ENCODE measurements at regions not wholly inside any gene's neighbourhood (a gene's known extent, or its start where the extent isn't known, plus 50 kb on each side); places are given as distances from the start of the nearest gene placed in this dataset.

- no peak for DNase-seq (ENCODE audit: low read depth in 2 of 2)
These were observed 86.6 kb downstream of the BOD1 start for GRCh38 chr5:173529861-173530260.

- no peak for DNase-seq (ENCODE audit: low read depth in 2 of 2)
These were observed 88.8 kb downstream of the BOD1 start for GRCh38 chr5:173527671-173528070.

DNA sequence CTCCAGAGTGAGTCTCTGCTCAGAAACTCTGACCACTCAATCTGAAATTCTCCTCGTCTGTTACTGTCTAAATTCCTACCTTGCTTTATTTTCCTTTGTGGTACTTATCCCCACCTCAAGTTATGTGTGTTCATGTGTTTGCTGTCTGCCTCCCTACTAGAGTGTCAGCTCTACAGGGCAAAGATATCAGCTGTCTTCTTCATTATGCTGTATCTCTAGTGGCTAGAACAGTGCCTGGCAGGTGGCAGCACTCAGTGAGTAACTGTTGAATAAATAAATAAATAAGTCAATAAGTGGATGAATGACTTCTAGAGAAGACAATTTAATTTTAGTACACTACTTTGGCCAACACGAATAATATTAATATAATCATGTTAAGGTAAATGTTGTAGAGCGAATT is 92.3 kb downstream of the BOD1 start:
- DNase-seq (ENCODE audit: low read depth in 2 of 2) = no peak

GRCh38 chr5:173523388-173523787 is 93.1 kb downstream of the BOD1 start:
- DNase-seq (ENCODE audit: low read depth in 2 of 2) = no peak

- DNase-seq (ENCODE audit: low read depth in 2 of 2) = no peak
These were observed 93.9 kb downstream of the BOD1 start for GRCh38 chr5:173522518-173522917.

GRCh38 chr5:173518856-173519255 is 97.6 kb downstream of the BOD1 start:
- DNase-seq (ENCODE audit: low read depth in 2 of 2) = no peak

DNA sequence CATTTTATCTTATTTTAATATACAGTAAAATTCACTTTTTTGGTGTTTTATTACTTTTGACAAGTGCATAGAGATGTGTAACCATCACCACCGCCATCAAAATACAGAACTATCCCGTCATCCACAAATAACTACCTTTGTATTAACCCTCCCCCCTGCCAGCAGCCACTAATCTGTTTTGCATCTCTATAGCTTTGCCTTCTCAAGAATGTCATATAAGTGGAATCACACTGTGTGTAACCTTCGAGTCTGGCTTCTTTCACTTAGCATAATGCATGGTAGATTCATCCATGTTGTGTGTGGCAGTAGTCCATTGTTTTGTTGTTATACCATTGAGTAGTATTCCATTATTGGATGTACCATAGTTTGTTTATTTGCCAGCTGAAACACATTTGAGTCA is 98.8 kb downstream of the BOD1 start:
- no peak for DNase-seq (ENCODE audit: low read depth in 2 of 2)

- peak; percentile 45 to 53 for DNase-seq (ENCODE audit: low read depth in 2 of 2)
These were observed 100.9 kb downstream of the BOD1 start for GRCh38 chr5:173515526-173515925.

DNA sequence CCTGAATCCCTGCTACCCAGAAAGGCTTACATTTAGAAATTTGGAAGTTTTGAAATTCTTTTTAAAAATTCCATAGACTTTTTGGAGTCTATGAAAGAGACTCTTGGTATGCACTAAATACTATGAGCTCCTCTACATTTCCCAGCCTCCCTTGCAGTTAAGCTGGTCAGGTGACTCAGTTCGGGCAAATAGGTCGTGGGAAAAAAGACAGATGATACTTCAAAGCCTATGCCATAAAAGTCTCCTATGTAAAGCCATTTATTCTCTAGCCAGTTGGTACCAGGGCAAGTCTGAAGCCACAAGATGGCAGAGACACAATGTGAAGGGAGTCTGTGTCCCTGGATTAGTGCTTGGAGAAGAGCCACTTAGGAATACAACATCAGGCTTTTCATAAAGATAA is 101.8 kb downstream of the BOD1 start:
- no peak for DNase-seq (ENCODE audit: low read depth in 2 of 2)

DNA sequence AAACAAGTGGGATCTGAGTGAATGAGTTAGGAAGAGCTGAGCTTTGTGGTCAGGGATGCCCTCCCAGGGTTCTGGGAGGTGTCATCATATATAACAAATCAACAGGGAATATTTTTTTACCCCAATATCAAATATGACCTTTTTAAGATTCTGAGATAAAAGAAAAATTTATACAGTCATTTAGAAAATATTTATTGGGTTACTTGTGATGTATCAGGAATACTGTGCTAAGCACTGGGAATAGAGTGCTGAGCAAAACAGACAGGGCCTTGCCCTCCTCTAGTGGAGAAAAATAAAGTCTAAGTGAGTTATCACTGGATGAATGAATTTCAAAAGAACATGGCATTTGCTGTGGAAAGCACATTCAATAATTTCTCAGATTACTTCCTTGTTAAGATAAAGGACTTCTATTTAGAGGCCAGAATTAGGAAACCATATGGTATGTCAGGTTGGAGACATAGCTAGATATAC is 102.9 kb downstream of the BOD1 start:
- peak; percentile 47 to 51 for DNase-seq (ENCODE audit: low read depth in 2 of 2)

GRCh38 chr5:173512637-173513435 is 103.6 kb downstream of the BOD1 start:
- no peak for DNase-seq (ENCODE audit: low read depth in 2 of 2)

GRCh38 chr5:173509060-173509459 is 107.4 kb downstream of the BOD1 start:
- no peak for DNase-seq (ENCODE audit: low read depth in 2 of 2)

DNA sequence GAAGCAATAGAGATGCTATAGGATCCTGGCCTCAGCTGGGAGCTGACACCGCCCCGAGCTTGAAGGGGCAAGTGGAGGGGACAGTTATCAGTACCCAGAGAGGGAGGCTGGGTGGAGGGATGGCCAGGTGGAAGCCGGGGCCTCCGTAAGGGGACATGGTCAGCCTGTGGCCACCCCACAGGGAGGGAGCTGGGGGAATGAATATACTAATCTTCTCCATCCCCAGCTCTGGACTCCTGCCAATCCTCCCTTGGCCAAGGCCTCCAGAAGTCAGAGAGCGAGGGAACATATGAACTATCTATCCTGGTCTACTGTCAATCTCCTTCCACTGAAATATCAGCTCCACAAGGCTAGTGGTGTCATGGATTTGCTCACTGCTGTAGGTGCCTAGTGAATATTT is 109.3 kb downstream of the BOD1 start:
- DNase-seq (ENCODE audit: low read depth in 2 of 2) = no peak

- DNase-seq (ENCODE audit: low read depth in 2 of 2) = no peak
These were observed 110.8 kb downstream of the BOD1 start for GRCh38 chr5:173505634-173506033.

DNA sequence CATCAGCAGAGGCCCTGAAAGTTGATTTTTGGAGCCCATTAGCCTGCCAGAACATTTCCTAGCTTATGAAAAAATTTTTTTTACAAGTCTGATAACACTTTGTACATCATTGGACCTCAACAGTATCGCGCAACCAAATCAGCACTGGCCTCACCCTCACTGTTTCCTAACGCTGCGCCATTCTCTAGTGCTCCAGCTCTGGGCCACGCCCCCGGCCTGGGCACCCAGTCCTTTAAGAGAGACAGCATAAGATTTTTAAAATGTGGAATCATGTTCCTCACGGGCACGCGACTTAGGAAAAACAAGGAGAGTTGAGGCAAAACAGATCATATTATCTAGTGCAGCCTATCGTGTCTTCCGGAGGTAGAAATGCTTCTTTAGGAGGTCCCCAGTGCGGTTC is 114.5 kb downstream of the BOD1 start:
- no peak for DNase-seq (ENCODE audit: low read depth in 2 of 2)

DNA sequence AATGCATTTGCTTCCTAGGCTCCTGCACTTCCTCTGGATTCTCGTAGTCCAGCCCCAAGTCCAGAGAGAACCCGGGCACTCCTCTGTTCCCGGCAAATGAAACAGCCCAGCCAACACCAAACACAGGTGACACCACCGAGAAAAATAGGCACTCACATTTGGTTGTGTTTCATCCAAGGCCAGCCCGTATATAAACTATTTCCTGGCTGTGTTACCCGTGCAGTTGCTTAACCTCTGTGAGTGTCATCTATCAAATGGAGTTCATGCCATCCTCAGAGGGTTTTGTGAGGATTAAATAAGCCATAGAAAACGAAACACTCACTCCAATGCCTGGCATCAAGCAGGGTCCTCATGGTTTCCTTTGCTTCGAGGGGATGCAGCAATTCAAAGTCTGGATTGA is 115.2 kb downstream of the BOD1 start:
- no peak for DNase-seq (ENCODE audit: low read depth in 2 of 2)

- no peak for DNase-seq (ENCODE audit: low read depth in 2 of 2)
These were observed 116.3 kb downstream of the BOD1 start for GRCh38 chr5:173500213-173500560.

- DNase-seq (ENCODE audit: low read depth in 2 of 2) = no peak
These were observed 116.8 kb downstream of the BOD1 start for GRCh38 chr5:173499471-173500212.

DNA sequence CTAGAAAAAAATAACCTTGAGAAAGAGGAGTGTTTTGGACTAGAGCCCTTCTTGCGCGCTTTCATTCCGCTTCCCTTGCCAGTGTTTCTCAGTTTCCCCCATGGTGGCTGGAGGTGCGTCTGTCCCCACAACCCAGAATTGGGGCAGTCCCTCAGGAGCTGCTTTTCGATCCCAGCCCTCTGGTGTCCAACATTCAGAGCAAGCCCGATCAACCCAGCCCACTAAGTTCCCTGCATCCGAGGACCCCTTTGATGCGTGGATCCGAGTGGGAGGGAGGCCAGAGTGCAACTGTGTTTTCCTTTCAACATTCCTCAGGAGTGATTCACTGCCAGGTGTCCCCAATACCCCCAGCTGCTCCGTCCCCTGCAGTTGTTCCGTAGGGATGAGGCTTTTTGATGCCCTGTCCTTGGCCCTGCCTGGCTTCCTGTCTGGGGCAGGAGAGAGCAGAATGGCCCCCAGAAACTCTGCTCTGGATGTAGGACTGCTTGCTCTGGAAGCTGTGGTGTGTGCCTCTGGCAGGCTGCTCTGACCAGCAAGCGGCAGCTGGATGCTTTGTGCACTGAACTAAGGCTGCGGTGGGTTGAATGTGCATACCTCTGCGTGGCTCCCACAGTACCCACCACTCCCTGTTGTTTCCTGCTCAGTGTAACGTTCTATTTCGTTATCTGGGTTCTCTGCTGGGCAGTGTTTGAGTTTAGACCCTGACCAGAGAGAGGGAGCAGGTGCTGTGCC is 117.5 kb downstream of the BOD1 start:
- DNase-seq (ENCODE audit: low read depth in 2 of 2) = no peak

DNA sequence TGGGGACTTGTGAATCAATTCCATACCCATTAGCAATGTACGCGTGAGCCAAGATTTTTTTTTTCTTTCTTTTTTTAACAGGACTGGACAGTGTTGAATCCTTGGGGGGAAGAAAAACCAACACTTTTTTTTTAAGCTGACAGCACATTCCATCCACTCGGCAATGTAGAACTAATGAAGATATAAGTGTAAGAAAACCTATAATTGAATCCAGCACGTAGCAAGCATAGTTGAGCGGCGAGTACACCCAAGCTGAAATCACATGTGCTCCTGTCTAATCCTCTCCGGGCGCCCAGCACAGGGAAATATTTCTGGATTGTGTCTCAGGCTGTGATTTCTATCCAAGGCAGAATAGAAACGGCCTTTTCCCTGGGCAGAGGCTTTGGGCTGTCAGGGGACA is 118.2 kb downstream of the BOD1 start:
- DNase-seq (ENCODE audit: low read depth in 2 of 2) = peak; percentile 96 to 98

- DNase-seq (ENCODE audit: low read depth in 2 of 2) = no peak
These were observed 118.8 kb downstream of the BOD1 start for GRCh38 chr5:173497685-173498084.

- no peak for DNase-seq (ENCODE audit: low read depth in 2 of 2)
These were observed 119.6 kb downstream of the BOD1 start for GRCh38 chr5:173496883-173497255.
